ENCODE measurements at regions not wholly inside any gene's neighbourhood (a gene's known extent, or its start where the extent isn't known, plus 50 kb on each side); places are given as distances from the start of the nearest gene placed in this dataset.

DNA sequence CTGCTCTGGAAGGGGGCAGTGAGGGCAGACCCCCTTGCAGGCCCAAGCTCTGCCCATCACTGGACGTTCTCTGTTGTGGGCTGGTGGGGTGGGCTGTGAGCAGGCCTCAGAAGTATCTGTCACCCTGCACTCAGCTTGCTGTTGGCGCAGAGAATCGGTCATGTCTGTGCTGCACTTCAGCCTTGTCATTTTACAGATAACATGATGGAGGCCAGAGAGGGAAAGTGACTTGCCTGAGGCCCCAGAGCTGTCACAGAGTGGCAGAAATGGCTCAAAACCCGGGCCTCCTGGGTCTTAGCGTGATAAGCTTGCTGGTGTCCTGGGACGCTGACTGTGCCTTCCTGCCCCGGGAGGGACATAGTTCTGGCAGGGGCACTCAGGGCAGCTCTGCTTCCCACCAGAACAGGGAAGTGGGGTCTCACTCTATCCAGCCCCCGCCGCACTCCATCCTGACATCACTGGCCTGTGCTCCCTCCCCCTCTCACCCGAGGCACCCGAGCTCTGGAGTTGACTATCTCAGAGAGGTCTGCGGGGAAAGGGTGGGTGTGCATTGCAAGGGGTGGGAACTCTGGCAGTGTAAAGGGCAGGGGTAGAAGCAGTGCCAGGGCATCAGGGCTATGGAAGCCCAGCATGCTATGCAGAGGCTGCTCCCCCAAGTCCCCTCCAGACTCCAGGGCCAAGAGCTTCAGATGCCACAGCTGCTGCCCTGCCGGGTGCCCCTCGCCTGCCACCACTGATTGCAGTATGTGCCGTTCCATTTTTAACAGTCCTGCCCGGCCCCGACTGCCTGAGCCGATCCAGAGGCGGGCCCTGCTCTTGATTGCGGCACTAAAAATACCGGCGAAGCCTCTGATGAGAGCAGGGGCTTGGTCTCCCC lies 50.4 kb upstream of the NECTIN1 start:
- Histone ChIP-seq H3K36me3 (replicated peaks; ENCODE audit: low read depth, low read length) (peaks cover 20% of the 10 kb centered on the region), H3K9ac (ENCODE audit: low read length) (no peak overlapping the region), H4K20me1 (ENCODE audit: insufficient read depth, low read length) (peaks cover 52% of the 10 kb centered on the region), H3K27ac (ENCODE audit: low read length) (no peak overlapping the region), H3K4me1 (ENCODE audit: low read length) (peaks cover 30% of the 10 kb centered on the region), H3K4me3 (ENCODE audit: low read length) (no peak overlapping the region), H2AFZ (ENCODE audit: low read depth, low read length) (no peak overlapping the region), H3K9me3 (ENCODE audit: insufficient read depth, low read length) (no peaks in the 10 kb centered on the region), H3K27me3 (ENCODE audit: low read depth, low read length) (no peaks in the 10 kb centered on the region), H3K4me2 (ENCODE audit: low read length) (no peak overlapping the region), H3K79me2 (ENCODE audit: low read length) (peaks cover 8% of the 10 kb centered on the region)
- no peak for TF ChIP-seq EZH2phosphoT487 (IDR thresholded peaks at IDR 0.05; ENCODE audit: low read depth)
- TF ChIP-seq, protein P1, sequence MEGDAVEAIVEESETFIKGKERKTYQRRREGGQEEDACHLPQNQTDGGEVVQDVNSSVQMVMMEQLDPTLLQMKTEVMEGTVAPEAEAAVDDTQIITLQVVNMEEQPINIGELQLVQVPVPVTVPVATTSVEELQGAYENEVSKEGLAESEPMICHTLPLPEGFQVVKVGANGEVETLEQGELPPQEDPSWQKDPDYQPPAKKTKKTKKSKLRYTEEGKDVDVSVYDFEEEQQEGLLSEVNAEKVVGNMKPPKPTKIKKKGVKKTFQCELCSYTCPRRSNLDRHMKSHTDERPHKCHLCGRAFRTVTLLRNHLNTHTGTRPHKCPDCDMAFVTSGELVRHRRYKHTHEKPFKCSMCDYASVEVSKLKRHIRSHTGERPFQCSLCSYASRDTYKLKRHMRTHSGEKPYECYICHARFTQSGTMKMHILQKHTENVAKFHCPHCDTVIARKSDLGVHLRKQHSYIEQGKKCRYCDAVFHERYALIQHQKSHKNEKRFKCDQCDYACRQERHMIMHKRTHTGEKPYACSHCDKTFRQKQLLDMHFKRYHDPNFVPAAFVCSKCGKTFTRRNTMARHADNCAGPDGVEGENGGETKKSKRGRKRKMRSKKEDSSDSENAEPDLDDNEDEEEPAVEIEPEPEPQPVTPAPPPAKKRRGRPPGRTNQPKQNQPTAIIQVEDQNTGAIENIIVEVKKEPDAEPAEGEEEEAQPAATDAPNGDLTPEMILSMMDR (IDR thresholded peaks at IDR 0.05; ENCODE audit: low read depth, low read length), result no peak
